ENCODE measurements at regions not wholly inside any gene's neighbourhood (a gene's known extent, or its start where the extent isn't known, plus 50 kb on each side); places are given as distances from the start of the nearest gene placed in this dataset.

GRCh38 chr4:41409594-41409895 lies 128.4 kb upstream of the LIMCH1 start:
- WGBS, result 81% methylated on average over 2 of the region's 2 CpGs
- no peaks in the 10 kb centered on the region for H3K36me3 ChIP-seq
- intact Hi-C loops (cut with DNase I), result no loop called here
- DNase-seq (ENCODE audit: low spot score), result no peak
- H3K4me3 ChIP-seq, result no peak overlapping the region
- H3K27ac ChIP-seq, result no peak overlapping the region
- no peak for TF ChIP-seq CTCF (IDR thresholded peaks at IDR 0.05)
- TF ChIP-seq POLR2A (IDR thresholded peaks at IDR 0.05), result no peak
- TF ChIP-seq POLR2AphosphoS5 (IDR thresholded peaks at IDR 0.05), result no peak
- H3K27me3 ChIP-seq (replicated peaks; ENCODE audit: insufficient read depth), result no peaks in the 10 kb centered on the region
- H3K9me3 ChIP-seq, result no peaks in the 10 kb centered on the region
- no peaks in the 10 kb centered on the region for H3K4me1 ChIP-seq (replicated peaks)

- Histone ChIP-seq H3K4me3 (no peak overlapping the region), H3K36me3 (no peaks in the 10 kb centered on the region), H3K4me1 (replicated peaks) (no peaks in the 10 kb centered on the region), H3K27me3 (replicated peaks; ENCODE audit: insufficient read depth) (no peaks in the 10 kb centered on the region), H3K27ac (no peak overlapping the region), H3K9me3 (no peaks in the 10 kb centered on the region)
- TF ChIP-seq POLR2A (IDR thresholded peaks at IDR 0.05) (no peak), POLR2AphosphoS5 (IDR thresholded peaks at IDR 0.05) (no peak), CTCF (IDR thresholded peaks at IDR 0.05) (no peak)
- WGBS, result 85% methylated on average over 3 of the region's 3 CpGs
- intact Hi-C loops (cut with DNase I), result no loop called here
- DNase-seq (ENCODE audit: low spot score), result no peak
These were observed 127.9 kb upstream of the LIMCH1 start for GRCh38 chr4:41410049-41410448.

- Histone ChIP-seq H3K4me1 (replicated peaks) (no peaks in the 10 kb centered on the region), H3K27ac (no peak overlapping the region), H3K27me3 (replicated peaks; ENCODE audit: insufficient read depth) (no peaks in the 10 kb centered on the region), H3K9me3 (no peaks in the 10 kb centered on the region), H3K4me3 (no peak overlapping the region), H3K36me3 (no peaks in the 10 kb centered on the region)
- no peak for DNase-seq (ENCODE audit: low spot score)
- intact Hi-C loops (cut with DNase I), result no loop called here
- WGBS, result 70% methylated on average over 8 of the region's 8 CpGs
- TF ChIP-seq POLR2AphosphoS5 (IDR thresholded peaks at IDR 0.05) (no peak), POLR2A (IDR thresholded peaks at IDR 0.05) (no peak), CTCF (IDR thresholded peaks at IDR 0.05) (no peak)
These were observed 124.1 kb upstream of the LIMCH1 start for GRCh38 chr4:41413670-41414411.

GRCh38 chr4:41414412-41414779 lies 123.6 kb upstream of the LIMCH1 start:
- TF ChIP-seq POLR2AphosphoS5 (IDR thresholded peaks at IDR 0.05), result no peak
- TF ChIP-seq CTCF (IDR thresholded peaks at IDR 0.05), result no peak
- TF ChIP-seq POLR2A (IDR thresholded peaks at IDR 0.05), result no peak
- H3K27me3 ChIP-seq (replicated peaks; ENCODE audit: insufficient read depth), result no peaks in the 10 kb centered on the region
- no peaks in the 10 kb centered on the region for H3K4me1 ChIP-seq (replicated peaks)
- no peak for DNase-seq (ENCODE audit: low spot score)
- intact Hi-C loops (cut with DNase I), result no loop called here
- H3K36me3 ChIP-seq, result no peaks in the 10 kb centered on the region
- no peak overlapping the region for H3K27ac ChIP-seq
- no peaks in the 10 kb centered on the region for H3K9me3 ChIP-seq
- 65% methylated on average over 7 of the region's 7 CpGs for WGBS
- no peak overlapping the region for H3K4me3 ChIP-seq

GRCh38 chr4:41418444-41418843 lies 119.5 kb upstream of the LIMCH1 start:
- intact Hi-C loops (cut with DNase I), result no loop called here
- peak; percentile 29 for DNase-seq (ENCODE audit: low spot score)

More at GRCh38 chr4:41418444-41418843, 119.5 kb upstream of the LIMCH1 start:
- Histone ChIP-seq H3K36me3 (no peaks in the 10 kb centered on the region), H3K27ac (no peak overlapping the region), H3K9me3 (no peaks in the 10 kb centered on the region), H3K4me3 (no peak overlapping the region), H3K27me3 (replicated peaks; ENCODE audit: insufficient read depth) (no peaks in the 10 kb centered on the region), H3K4me1 (replicated peaks) (no peaks in the 10 kb centered on the region)
- 29% methylated on average over 8 of the region's 8 CpGs for whole genome bisulfite sequencing
- TF ChIP-seq POLR2A (IDR thresholded peaks at IDR 0.05) (no peak), POLR2AphosphoS5 (IDR thresholded peaks at IDR 0.05) (peak; percentile 35), CTCF (IDR thresholded peaks at IDR 0.05) (no peak)

Measured in prostate gland (tissue), 2 donors.